Calu3 (cell line): ENCODE measurements at regions not wholly inside any gene's neighbourhood (a gene's known extent, or its start where the extent isn't known, plus 50 kb on each side); places are given as distances from the start of the nearest gene placed in this dataset.

Source experiments
- BruUV-seq: library from RNA; stranded (reverse); fragments of 400-500 nt; replicated peaks from 2 replicates; lab custom pipeline; 2021; lab: Mats Ljungman, UMichigan
- CTCF ChIA-PET: fragments of 300-600 bp; sonication (Branson Sonifier 250); formaldehyde crosslinking; loops from one replicate; lab custom pipeline; 2022; ENCODE audit warnings: antibody characterized with exemption; lab: Charles Lee
- DNase-seq: peaks from one replicate; pipeline ENCODE4 v3.0.0; 2022
- H3K27ac Mint-ChIP-seq: one replicate; pipeline ENCODE4 v1.8.0; 2022; ENCODE audit warnings: mixed read lengths; ENCODE audit not compliant: unreplicated experiment
- H3K27me3 Mint-ChIP-seq: one replicate; pipeline ENCODE4 v1.8.0; 2022; ENCODE audit warnings: mixed read lengths; ENCODE audit not compliant: unreplicated experiment
- H3K36me3 Mint-ChIP-seq: one replicate; pipeline ENCODE4 v1.8.0; 2022; ENCODE audit warnings: mild to moderate bottlenecking, moderate library complexity, mixed read lengths; ENCODE audit not compliant: insufficient read depth, unreplicated experiment
- H3K4me1 Mint-ChIP-seq: one replicate; pipeline ENCODE4 v1.8.0; 2022; ENCODE audit warnings: mild to moderate bottlenecking, low read depth, mixed read lengths; ENCODE audit not compliant: unreplicated experiment
- H3K4me3 Mint-ChIP-seq: one replicate; pipeline ENCODE4 v1.8.0; 2022; ENCODE audit warnings: mild to moderate bottlenecking, low read depth, moderate library complexity, mixed read lengths; ENCODE audit not compliant: unreplicated experiment
- H3K9me3 Mint-ChIP-seq: one replicate; pipeline ENCODE4 v1.8.0; 2022; ENCODE audit warnings: low read depth, mixed read lengths; ENCODE audit not compliant: unreplicated experiment
- CTCF ChIP-seq: fragments of 200-600 bp; IDR thresholded peaks from one replicate; pipeline ENCODE4 v1.8.0; 2022; ENCODE audit warnings: antibody characterized with exemption; ENCODE audit not compliant: unreplicated experiment
- intact Hi-C: fragments of 100-400 bp; cut with micrococcal nuclease; formaldehyde crosslinking; loops from one replicate; pipeline ENCODE4 v1.10.0; 2022; ENCODE audit not compliant: unreplicated experiment

- intact Hi-C loops = no loop called here
- H3K36me3 Mint-ChIP-seq = no peaks in the 10 kb centered on the region
- H3K9me3 Mint-ChIP-seq = no peaks in the 10 kb centered on the region
- BruUV-seq = no TSS peak
- H3K4me3 Mint-ChIP-seq = no peak overlapping the region
- H3K27me3 Mint-ChIP-seq = no peaks in the 10 kb centered on the region
- no peak for TF ChIP-seq CTCF
- CTCF ChIA-PET = no interaction called here
- no peak for DNase-seq
- no peaks in the 10 kb centered on the region for H3K4me1 Mint-ChIP-seq
- no peak overlapping the region for H3K27ac Mint-ChIP-seq
Observed at GRCh38 chr3:147775816-147776530, 366.8 kb downstream of the ZIC1 start.

GRCh38 chr3:147793841-147794240 is 384.7 kb downstream of the ZIC1 start:
- Mint-ChIP-seq H3K4me1 (peaks cover 27% of the 10 kb centered on the region), H3K27ac (no peak overlapping the region), H3K27me3 (no peaks in the 10 kb centered on the region), H3K4me3 (no peak overlapping the region), H3K36me3 (no peaks in the 10 kb centered on the region), H3K9me3 (no peaks in the 10 kb centered on the region)
- no peak for DNase-seq
- BruUV-seq = no TSS peak
- CTCF ChIA-PET = interaction anchor here (0.9 kb wide), 1 partner anchor 24 kb away, joined by 3 read pairs; no protein-coding TSS in a partner anchor
- TF ChIP-seq CTCF = no peak
- intact Hi-C loops = no loop called here

GRCh38 chr3:147794596-147794995 is 385.4 kb downstream of the ZIC1 start:
- Mint-ChIP-seq H3K4me3 (no peak overlapping the region), H3K27me3 (no peaks in the 10 kb centered on the region), H3K9me3 (no peaks in the 10 kb centered on the region), H3K36me3 (no peaks in the 10 kb centered on the region), H3K4me1 (peaks cover 31% of the 10 kb centered on the region), H3K27ac (no peak overlapping the region)
- DNase-seq = no peak
- TF ChIP-seq CTCF = no peak
- CTCF ChIA-PET = no interaction called here
- BruUV-seq = no TSS peak
- intact Hi-C loops = no loop called here

GRCh38 chr3:147795418-147795817 is 386.3 kb downstream of the ZIC1 start:
- BruUV-seq = no TSS peak
- intact Hi-C loops = loop anchor here (5.0 kb wide), 1 partner anchor 178 kb away; no protein-coding TSS in a partner anchor
- TF ChIP-seq CTCF = no peak
- DNase-seq = no peak
- H3K27ac Mint-ChIP-seq = no peak overlapping the region
- no peaks in the 10 kb centered on the region for H3K9me3 Mint-ChIP-seq
- peaks cover 37% of the 10 kb centered on the region for H3K4me1 Mint-ChIP-seq
- CTCF ChIA-PET = no interaction called here
- H3K36me3 Mint-ChIP-seq = no peaks in the 10 kb centered on the region
- H3K27me3 Mint-ChIP-seq = no peaks in the 10 kb centered on the region
- H3K4me3 Mint-ChIP-seq = no peak overlapping the region
